ENCODE measurements at regions not wholly inside any gene's neighbourhood (a gene's known extent, or its start where the extent isn't known, plus 50 kb on each side); places are given as distances from the start of the nearest gene placed in this dataset.
"Not testable (repeated sequence)": the region's sequence is repeated elsewhere in the genome, so short reads cannot be mapped to it uniquely, and the experiment has no call there.

- DNase-seq (ENCODE audit: low read depth, low spot score): no peak
- in situ Hi-C loops (cut with HindIII; ENCODE audit: low pct_unique_long_range_greater_than_20kb, low sequenced_read_pairs): no loop called here
Observed at GRCh38 chr10:65791979-65792378, 1133.9 kb upstream of the LRRTM3 start.

DNA sequence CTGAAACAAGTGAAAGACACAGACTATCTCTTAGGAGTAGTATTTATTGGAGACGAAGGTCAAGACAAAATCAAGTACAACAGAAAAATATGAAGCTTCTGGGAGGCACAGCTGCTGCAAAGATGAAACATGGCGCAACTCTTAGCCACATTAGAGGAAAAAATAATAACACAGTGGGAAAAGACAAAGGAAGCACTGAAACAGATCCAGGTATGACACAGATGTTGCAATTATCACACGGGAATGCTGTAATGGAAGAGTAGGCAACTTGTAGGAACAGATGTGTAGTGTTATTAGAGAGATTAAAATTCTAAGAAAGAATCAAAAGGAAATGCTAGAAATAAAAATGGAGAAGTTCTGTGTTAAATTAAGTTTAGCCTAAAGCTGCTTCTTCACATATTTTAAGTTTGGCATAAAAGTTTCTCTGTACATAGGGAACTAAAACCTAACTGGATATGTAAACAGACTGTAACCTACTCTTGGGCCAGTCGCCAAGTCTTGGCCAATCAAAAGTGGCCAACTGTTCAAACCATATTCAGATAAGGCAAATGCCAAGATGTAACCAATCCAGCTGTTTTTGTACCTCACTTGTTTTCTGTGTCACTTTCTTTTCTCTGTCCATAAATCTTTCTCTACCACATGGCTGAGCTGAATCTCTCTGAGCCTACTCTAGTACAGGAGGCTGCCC, 1132.0 kb upstream of the LRRTM3 start:
- DNase-seq (ENCODE audit: low read depth, low spot score): no peak
- in situ Hi-C loops (cut with HindIII; ENCODE audit: low pct_unique_long_range_greater_than_20kb, low sequenced_read_pairs): no loop called here

DNA sequence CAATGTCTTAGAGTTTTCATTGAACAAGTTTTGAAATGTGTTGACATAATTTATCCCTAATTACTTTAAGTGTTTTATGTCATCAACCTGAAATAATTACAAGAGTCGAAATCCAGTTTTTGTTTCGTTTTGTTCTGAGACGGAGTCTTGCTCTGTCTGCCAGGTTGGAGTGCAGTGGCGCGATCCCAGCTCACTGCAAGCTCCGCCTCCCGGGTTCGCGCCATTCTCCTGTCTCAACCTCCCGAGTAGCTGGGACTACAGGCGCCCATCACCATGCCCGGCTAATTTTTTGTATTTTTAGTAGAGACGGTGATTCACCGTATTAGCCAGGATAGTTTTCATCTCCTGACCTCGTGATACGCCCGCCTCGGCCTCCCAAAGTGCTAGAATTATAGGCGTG, 1131.0 kb upstream of the LRRTM3 start:
- in situ Hi-C loops (cut with HindIII; ENCODE audit: low pct_unique_long_range_greater_than_20kb, low sequenced_read_pairs); DNase-seq (ENCODE audit: low read depth, low spot score): not testable (repeated sequence)

GRCh38 chr10:65796472-65796871, 1129.4 kb upstream of the LRRTM3 start:
- in situ Hi-C loops (cut with HindIII; ENCODE audit: low pct_unique_long_range_greater_than_20kb, low sequenced_read_pairs): no loop called here
- DNase-seq (ENCODE audit: low read depth, low spot score): no peak

DNA sequence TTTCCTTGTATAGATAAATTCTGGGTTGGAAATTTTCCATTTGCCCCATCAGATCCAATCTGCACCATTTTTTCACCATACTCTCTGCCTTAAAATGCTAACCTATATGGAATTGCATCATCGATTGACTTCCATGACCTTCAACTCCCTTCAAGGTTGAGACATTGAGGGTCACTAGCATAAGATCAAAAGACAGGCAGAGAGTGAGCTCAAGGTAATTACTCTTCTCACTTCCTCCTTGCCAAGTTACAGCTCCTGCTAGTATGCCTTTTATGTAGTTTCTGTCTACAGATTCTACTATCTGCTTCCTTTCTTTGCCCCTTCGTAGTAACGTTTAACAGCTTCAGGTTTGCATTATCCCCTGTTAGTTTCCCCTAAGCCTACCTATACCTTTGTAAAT, 1127.7 kb upstream of the LRRTM3 start:
- in situ Hi-C loops (cut with HindIII; ENCODE audit: low pct_unique_long_range_greater_than_20kb, low sequenced_read_pairs): no loop called here
- no peak for DNase-seq (ENCODE audit: low read depth, low spot score)

- in situ Hi-C loops (cut with HindIII; ENCODE audit: low pct_unique_long_range_greater_than_20kb, low sequenced_read_pairs): no loop called here
- no peak for DNase-seq (ENCODE audit: low read depth, low spot score)
Observed at GRCh38 chr10:65802391-65802790, 1123.4 kb upstream of the LRRTM3 start.

- DNase-seq (ENCODE audit: low read depth, low spot score): no peak
- in situ Hi-C loops (cut with HindIII; ENCODE audit: low pct_unique_long_range_greater_than_20kb, low sequenced_read_pairs): no loop called here
Observed at GRCh38 chr10:65805511-65805910, 1120.3 kb upstream of the LRRTM3 start.

- DNase-seq (ENCODE audit: low read depth, low spot score): no peak
- in situ Hi-C loops (cut with HindIII; ENCODE audit: low pct_unique_long_range_greater_than_20kb, low sequenced_read_pairs): no loop called here
Observed at GRCh38 chr10:65805993-65806392, 1119.8 kb upstream of the LRRTM3 start.

DNA sequence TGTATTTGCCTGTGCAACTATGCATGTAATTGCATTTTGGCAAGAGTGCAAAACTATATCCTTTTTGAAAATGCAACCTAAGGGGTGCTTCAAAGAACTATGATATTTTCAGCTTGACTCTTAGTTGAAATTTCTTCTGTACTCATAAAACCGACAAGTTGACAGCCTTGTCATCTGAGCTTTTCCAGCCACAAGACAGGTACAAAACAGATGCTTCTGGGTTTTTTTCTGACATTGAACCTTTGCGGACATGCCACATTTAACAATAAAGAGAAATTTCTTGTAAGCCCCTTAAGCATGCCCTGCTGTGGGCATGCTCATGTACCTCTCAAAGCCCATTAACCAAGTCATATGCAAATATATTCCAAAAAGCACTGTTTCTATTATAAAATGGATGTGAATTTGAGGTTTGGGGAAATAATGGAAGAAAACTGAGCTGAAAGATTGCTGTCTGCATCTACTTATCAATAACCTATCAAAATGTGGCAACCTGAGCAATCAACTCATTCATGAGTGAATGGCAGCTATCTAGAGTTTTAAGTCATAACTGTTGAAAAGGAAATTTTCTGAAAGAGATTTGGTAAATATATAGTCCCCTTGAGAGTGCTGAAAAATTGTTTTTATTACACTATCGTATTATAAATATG, 1117.0 kb upstream of the LRRTM3 start:
- no peak for DNase-seq (ENCODE audit: low read depth, low spot score)
- in situ Hi-C loops (cut with HindIII; ENCODE audit: low pct_unique_long_range_greater_than_20kb, low sequenced_read_pairs): no loop called here

GRCh38 chr10:65811931-65812525, 1113.8 kb upstream of the LRRTM3 start:
- DNase-seq (ENCODE audit: low read depth, low spot score): no peak
- in situ Hi-C loops (cut with HindIII; ENCODE audit: low pct_unique_long_range_greater_than_20kb, low sequenced_read_pairs): no loop called here

- DNase-seq (ENCODE audit: low read depth, low spot score): peak; percentile 48
- in situ Hi-C loops (cut with HindIII; ENCODE audit: low pct_unique_long_range_greater_than_20kb, low sequenced_read_pairs): no loop called here
Observed at GRCh38 chr10:65816536-65816935, 1109.3 kb upstream of the LRRTM3 start.

DNA sequence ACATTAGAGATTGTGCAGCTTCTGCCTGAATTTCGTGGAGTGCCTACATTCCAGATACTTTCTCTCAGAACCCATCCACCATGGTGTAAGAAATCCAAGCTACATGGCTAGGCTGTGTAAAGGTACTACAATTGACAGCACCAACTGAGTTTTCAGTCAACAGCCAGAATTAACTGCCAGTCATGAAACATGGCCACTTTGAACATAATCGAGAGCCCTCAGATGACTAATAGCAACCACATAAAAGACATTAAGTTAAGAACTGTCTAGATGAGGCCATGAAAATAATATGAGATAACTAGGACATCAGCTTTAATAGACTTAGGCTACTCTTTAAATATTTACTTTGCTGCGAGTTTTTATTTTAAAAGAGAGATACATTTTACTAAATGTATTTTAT, 1106.8 kb upstream of the LRRTM3 start:
- in situ Hi-C loops (cut with HindIII; ENCODE audit: low pct_unique_long_range_greater_than_20kb, low sequenced_read_pairs): no loop called here
- DNase-seq (ENCODE audit: low read depth, low spot score): no peak

GRCh38 chr10:65827359-65827758, 1098.5 kb upstream of the LRRTM3 start:
- DNase-seq (ENCODE audit: low read depth, low spot score): no peak
- in situ Hi-C loops (cut with HindIII; ENCODE audit: low pct_unique_long_range_greater_than_20kb, low sequenced_read_pairs): no loop called here

- DNase-seq (ENCODE audit: low read depth, low spot score): no peak
- in situ Hi-C loops (cut with HindIII; ENCODE audit: low pct_unique_long_range_greater_than_20kb, low sequenced_read_pairs): no loop called here
Observed at GRCh38 chr10:65838811-65839210, 1087.0 kb upstream of the LRRTM3 start.

DNA sequence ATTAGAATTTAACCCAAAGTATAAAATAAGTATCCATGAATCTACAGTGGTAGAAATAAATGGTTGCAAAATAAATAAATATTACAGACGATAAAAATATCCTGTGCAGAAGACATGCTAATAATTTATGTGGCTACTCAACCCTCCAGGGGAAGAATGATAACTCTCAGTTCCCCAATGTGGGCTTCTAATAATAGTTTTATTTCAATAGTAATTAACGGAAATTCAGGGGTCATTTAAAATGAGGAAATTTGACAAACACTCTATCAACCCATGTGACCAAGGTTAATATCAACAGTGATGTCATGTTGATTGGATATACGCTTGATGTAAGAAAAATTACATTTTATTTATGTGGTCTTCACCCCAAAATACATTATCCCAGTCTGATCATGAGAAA, 1082.6 kb upstream of the LRRTM3 start:
- in situ Hi-C loops (cut with HindIII; ENCODE audit: low pct_unique_long_range_greater_than_20kb, low sequenced_read_pairs): no loop called here
- DNase-seq (ENCODE audit: low read depth, low spot score): no peak

GRCh38 chr10:65845916-65846315, 1079.9 kb upstream of the LRRTM3 start:
- in situ Hi-C loops (cut with HindIII; ENCODE audit: low pct_unique_long_range_greater_than_20kb, low sequenced_read_pairs): no loop called here
- no peak for DNase-seq (ENCODE audit: low read depth, low spot score)

GRCh38 chr10:65846541-65846940, 1079.3 kb upstream of the LRRTM3 start:
- in situ Hi-C loops (cut with HindIII; ENCODE audit: low pct_unique_long_range_greater_than_20kb, low sequenced_read_pairs): no loop called here
- DNase-seq (ENCODE audit: low read depth, low spot score): no peak

DNA sequence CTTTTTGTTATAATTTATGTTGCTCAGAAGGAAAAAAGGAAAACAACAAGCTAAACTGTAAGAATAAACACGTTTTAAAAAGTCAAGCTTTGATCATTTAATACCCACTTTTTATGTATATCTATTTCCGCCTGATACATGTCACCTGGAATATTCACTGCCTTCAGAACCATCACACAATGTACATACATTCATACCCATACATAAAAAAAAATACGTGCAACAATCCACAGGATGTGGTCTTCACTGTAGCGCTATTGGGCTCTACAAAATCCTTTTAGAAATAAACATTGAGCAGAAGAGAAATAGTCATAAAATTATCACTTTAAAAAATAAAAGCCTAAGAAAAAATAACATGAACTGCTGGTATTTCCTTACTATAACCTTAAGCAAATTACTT, 1078.9 kb upstream of the LRRTM3 start:
- DNase-seq (ENCODE audit: low read depth, low spot score): no peak
- in situ Hi-C loops (cut with HindIII; ENCODE audit: low pct_unique_long_range_greater_than_20kb, low sequenced_read_pairs): no loop called here
